WTC11 (cell line): ENCODE measurements at regions not wholly inside any gene's neighbourhood (a gene's known extent, or its start where the extent isn't known, plus 50 kb on each side); places are given as distances from the start of the nearest gene placed in this dataset.
"Not testable (repeated sequence)": the region's sequence is repeated elsewhere in the genome, so short reads cannot be mapped to it uniquely, and the experiment has no call there.

Source experiments
- CTCF ChIP-seq: fragments of 200-600 bp; IDR thresholded peaks from 2 replicates; pipeline ENCODE4 v1.8.0; 2022; ENCODE audit warnings: antibody characterized with exemption
- JUN ChIP-seq: sonication (generic); formaldehyde crosslinking; IDR thresholded peaks from 2 replicates; pipeline ENCODE4 v1.8.0; 2023; ENCODE audit warnings: mild to moderate bottlenecking, missing genetic modification reagents
- KAT7 ChIP-seq: sonication (generic); formaldehyde crosslinking; IDR thresholded peaks from 2 replicates; pipeline ENCODE4 v1.8.1; 2023; ENCODE audit warnings: missing genetic modification reagents, mild to moderate bottlenecking, borderline replicate concordance
- RELA ChIP-seq: sonication (generic); formaldehyde crosslinking; IDR thresholded peaks from 2 replicates; pipeline ENCODE4 v1.8.1; 2022; ENCODE audit warnings: missing genetic modification reagents, mild to moderate bottlenecking, borderline replicate concordance
- SP1 ChIP-seq: sonication (generic); formaldehyde crosslinking; conservative IDR thresholded peaks from 2 replicates; pipeline ENCODE4 v1.8.1; 2022; ENCODE audit warnings: missing genetic modification reagents
- USF2 ChIP-seq: sonication (generic); formaldehyde crosslinking; IDR thresholded peaks from 2 replicates; pipeline ENCODE4 v1.8.1; 2023; ENCODE audit warnings: mild to moderate bottlenecking, missing genetic modification reagents, moderate library complexity
- ZBTB21 ChIP-seq: sonication (generic); formaldehyde crosslinking; IDR thresholded peaks from 2 replicates; pipeline ENCODE4 v1.8.1; 2023; ENCODE audit warnings: mild to moderate bottlenecking, missing genetic modification reagents, borderline replicate concordance
- ZBTB43 ChIP-seq: sonication (generic); formaldehyde crosslinking; IDR thresholded peaks from 2 replicates; pipeline ENCODE4 v1.8.1; 2023; ENCODE audit warnings: mild to moderate bottlenecking, missing genetic modification reagents
- ZNF121 ChIP-seq: sonication (generic); formaldehyde crosslinking; IDR thresholded peaks from 2 replicates; pipeline ENCODE4 v1.8.0; 2023; ENCODE audit warnings: missing genetic modification reagents

- TF ChIP-seq RELA (CRISPR knock-in tag); CTCF; ZBTB43 (CRISPR knock-in tag); ZNF121; ZBTB21 (CRISPR knock-in tag); USF2; JUN (CRISPR knock-in tag); SP1; KAT7 (CRISPR knock-in tag): not testable (repeated sequence)
These were observed 69.0 kb upstream of the EZR start for GRCh38 chr6:158888171-158888570.
